Inferior parietal cortex (tissue), 1 donor: ENCODE measurements at regions not wholly inside any gene's neighbourhood (a gene's known extent, or its start where the extent isn't known, plus 50 kb on each side); places are given as distances from the start of the nearest gene placed in this dataset.
A peak's percentile ranks its signal among the peaks of the same experiment; 100 is the strongest.

Experiments used
- DNase-seq: peaks from one replicate; pipeline ENCODE4 v3.0.0-alpha.2; 2016; ENCODE audit errors: extremely low spot score

DNA sequence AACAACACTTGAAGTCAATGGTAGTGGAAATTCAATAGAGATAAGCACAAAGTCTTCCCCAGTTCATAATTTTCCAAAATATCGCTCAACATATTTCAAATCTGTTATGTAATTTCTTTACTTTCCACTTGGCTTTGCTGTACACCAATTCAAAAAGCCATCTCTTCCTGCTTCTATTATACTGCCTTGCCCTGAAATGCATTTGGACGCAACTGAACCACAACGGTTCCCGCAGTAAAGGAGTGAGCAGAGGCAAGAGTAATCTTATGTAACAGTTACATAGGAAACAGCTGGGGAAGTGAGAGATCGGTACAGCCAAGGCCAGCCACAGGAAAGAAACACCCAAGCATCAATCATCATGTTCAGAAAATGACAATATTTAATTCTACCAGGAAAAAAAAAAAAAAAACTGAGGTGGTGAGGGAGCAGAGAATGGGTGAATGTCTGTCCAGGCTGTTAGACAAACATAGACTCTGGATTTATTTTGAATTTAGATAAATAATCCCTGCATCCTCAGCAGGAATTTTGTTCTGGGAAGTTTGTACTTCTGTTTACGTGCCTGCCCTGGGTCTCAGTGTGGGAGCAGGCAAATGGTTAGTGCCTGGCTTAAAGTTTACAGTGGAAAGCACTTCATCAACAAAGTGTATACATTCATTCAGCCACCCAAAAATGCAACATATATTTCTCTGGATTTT, 392.2 kb downstream of the ETS1 start:
- no peak for DNase-seq

DNA sequence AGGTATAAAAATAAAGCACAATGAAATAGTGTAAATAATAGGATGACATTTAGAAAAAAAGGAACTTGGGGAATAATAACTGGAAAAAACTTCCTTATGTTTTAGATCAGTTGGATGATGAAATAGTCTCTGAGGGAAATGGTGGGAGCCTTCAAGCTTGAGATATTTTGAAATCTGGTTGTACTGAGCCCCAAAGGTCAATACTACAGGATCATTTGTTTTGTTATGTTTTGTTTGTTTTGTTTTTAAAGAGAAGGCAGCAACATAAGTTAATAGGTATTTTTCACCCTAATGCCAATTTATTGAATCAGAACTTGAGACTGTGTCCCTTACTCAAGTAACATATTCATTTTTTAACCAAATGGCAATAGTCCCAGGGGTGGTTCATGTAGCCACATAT, 393.1 kb downstream of the ETS1 start:
- no peak for DNase-seq

DNA sequence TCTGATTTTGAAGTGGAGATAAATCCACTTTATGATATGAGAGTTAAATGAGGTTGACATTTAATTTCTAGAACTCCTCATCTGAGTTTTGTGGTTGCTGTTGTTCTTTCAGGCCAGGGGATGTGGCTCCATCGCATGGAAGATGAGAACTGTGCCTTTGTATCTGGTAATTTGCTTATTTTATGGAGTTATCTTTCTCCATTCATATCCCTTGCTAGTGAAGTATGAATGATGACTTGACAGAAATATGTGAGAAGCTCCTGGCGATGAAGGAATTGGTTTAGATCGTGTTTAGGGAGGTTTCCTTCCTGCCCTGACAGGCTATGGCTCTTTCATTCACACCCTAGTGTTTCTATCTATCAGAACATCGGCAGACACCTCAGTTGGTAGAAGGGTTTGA, 393.7 kb downstream of the ETS1 start:
- DNase-seq, result no peak

DNA sequence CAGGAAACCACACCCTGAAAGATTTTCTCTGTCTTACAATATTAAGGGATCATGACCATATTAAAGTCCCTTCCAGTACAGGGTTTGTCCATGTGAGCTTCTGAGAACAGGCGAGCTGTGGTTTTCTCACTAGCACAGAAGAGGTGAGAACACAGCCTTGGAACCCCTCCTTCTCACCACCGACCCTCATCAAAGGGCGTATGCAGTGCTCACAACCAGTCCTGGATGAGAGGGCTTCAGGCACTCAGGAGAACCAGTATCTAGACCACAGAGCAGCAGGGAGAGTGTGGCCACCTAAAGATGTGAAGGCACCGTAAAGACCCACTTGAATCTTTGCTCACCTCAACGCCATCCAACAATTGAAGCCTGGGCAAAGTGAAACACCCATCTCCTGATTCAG, 397.0 kb downstream of the ETS1 start:
- no peak for DNase-seq

DNA sequence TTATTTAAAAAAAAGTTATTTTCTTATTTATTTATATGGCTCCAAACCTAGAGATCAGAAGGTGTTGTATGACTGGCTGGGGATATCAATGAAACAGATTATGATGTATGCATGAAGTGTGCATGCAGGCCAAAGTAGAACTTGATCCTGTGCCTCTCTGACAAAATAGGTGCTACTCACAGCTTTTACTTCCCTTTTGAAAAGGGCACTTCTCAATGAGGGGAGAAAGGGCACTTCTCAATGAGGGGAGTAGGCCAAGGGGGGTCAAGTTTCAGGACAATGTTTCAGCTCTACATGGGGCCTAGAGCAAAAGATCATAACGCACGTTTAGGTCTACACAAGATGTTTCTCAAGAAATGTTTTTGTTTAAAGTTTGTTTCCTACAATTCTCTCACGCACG, 397.5 kb downstream of the ETS1 start:
- no peak for DNase-seq

DNA sequence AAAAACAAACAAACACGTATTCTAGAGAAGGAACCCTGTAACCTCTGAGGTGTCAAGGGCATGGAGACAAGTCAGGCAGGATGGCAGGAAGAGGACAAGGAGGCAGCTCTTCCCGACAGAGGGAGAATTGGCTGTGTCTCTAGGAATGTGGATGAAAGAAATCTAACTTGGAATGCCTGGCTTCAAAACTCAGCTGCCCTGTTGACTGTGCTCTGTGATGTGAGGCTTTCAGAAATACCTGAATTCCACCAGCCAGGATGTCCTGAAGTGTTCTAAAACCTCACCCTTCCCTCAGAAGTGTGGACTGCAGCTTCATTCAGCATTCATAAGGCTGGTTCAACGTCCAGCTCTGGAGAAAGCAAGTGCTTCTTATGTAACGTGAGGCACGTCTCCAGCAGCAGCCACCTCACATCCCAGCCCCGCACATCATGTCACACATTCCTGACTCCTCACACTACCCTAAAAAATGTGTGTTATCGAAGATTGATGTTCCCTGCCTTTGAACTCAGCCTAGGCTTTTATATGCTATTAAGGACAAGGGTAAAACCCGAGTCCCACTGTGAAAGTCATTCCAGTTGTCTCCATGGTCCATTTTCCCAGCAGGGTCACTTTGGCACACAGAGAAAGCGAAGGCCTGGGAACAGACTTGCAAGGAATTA, 398.9 kb downstream of the ETS1 start:
- no peak for DNase-seq

DNA sequence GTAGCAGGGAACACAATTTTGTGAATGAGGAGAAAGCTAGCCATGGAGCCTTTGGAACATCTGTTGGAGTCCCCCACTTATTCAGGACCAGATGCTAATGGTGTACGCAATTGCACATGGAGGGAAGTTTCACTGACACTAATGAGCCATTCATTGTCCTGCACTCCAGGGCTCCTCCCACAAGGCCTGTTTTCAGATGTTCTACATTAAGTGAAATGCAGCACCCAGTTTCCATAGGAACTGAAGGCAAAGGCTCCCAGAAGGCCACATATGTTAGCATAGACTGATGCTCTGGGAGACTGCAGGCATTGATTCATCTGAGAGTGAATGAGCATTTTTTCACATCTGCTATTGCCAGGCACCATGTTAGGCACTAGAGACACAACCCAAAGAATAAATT, 399.5 kb downstream of the ETS1 start:
- DNase-seq, result no peak

DNA sequence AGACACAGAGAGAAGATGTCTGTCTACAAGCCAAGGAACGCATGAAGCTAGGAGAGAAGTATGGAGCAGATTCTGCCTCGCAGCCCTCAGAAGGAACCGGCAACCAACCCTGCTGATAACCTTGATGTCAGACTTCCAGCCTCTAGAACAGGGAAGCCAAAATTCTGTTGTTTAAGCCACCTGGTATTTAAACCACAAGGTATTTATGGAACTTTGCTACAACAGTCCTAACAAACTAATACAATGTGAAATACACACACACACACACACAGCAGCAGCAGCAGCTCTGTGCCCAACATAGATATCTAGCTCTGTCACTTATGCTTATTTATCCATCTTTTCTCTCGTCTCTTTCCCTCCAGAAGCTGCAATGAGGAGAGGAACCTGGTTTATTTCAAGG, 400.0 kb downstream of the ETS1 start:
- no peak for DNase-seq

DNA sequence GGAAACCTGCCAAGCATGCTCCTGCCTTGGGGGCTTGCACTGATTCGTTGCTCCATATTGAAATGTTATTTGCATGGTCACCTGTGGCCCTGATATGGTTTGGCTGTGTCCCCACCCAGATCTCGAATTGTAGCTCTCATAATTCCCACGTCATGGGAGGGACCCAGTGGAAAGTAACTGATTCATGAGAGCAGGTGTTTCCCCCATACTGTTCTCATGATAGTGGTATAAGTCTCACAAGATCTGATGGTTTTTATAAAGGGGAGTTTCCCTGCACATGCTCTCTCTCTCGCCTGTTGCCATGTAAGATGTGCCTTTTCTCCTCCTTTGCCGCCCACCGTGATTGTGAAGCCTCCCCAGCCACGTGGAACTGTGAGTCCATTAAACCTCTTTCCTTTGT, 402.4 kb downstream of the ETS1 start:
- no peak for DNase-seq

DNA sequence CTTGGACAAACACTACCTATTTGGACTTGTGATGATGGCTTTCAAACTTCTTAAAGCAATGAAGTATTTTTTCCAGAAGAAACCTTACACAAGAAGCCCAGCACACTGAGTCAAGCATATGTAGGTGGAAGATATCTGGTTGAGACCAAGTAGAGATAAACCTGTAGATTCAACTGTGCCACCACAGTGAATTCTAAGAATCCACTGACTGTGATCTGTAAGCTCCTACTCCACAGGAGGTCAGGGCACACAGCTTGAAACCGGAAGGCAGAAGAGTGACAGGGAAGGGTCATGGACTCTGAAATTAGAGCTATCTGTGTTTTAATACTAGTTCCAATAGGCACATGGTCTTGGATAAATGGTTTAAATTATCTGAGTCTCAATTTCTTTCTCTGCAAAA, 404.5 kb downstream of the ETS1 start:
- no peak for DNase-seq

DNA sequence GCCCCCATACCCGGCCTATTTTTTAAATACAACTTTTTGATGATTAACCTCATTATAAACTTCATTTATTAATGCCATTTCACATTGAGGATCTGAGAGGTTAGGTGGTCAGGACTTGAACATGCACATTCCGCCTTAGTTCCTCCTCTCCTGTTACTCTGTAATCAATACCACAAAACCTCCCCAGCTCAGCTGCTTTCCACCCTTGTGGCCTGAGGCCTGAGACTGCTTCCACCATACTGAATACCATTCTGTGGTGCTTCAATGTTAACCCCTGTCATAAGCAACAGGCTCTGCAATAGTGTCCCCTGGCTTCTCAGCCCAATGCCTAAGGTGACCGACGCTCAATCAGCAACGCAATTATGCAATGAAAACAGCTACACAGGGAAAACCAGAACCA, 405.4 kb downstream of the ETS1 start:
- DNase-seq, result no peak

DNA sequence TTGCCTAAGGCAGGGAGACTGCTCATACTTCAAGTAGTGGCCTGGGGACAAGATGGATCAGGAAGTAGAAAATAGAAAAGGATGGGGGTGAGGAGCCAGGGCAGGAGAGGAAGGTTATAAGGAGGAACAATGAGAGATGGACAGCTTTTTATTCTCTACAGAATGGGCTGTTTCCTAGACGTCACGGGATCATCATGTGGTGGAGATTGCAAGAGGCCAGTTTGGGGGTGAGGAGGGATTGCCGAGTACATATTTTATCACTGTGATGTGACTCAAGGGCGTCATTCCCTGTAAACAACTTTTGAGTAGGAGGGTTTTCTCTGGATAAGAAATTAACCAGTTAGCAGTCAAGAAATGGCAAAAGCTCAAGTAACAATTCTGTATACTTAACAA, 406.3 kb downstream of the ETS1 start:
- DNase-seq, result no peak

DNA sequence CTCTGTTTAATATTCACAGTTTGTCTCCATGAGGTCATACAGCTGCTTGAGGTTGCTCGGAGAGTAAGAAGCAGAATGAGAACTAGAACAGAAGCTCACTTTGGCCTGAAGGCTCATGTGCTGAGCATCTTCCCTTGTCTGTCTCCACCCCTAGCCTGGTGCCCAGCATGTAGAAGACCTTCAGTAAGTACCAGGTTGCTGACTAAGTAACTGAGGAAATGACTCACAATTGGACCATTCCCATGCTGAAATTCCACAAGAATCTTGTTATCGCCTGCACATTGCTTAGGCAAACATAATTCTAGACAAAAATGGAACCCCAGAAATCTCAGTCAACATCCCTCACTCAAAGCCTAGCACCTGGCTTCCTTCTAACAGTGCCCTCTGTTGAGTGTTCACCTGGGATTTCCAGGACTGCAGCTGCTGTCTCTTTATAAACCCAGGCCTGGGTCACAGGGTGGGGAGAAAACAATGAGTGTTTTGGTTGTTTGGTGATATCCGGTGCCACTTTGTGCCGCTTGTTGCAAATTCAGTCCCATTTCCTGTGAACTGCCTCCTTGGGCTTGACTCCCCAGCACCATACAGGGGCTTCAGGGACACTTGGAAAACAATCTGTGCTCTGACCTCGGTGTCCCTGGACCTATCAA, 406.8 kb downstream of the ETS1 start:
- DNase-seq, result no peak

DNA sequence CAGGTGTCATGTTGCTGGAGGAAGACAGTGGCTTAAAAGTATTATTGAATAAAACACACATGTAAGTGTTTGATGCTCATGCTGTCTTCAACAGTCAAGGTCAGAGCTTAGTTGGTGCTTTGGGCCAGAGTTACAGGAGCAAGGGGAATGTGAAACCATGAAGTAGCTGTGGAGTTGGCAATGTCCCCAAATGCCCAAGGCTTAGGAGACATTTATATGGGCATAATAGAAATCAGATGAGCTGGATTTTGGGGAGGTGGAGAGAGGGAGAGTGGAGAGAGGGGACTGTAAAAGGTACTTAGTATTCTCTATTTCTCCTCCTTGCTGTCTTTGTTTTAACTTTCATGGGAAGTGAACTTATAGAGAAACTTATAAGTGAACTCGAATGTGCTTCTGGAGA, 407.8 kb downstream of the ETS1 start:
- DNase-seq, result no peak

DNA sequence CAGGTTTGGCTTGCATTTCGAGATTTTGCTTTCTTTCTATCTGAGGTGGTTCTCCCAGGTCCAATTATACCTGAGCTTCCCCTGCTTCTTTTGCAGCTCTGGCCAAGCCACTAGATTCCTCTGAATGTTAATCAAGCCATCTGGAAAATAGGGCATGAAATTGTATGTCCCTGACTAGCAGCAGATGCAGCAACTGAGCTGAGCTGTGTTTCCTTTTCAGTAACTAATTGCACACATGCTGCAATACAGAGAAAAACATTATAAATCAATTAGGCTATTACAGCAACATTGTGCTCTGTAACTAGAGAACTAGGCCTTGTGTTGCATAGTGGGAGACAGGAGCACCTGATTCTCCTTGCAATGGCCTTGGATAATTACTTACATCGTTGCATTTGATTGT, 408.3 kb downstream of the ETS1 start:
- DNase-seq, result no peak

DNA sequence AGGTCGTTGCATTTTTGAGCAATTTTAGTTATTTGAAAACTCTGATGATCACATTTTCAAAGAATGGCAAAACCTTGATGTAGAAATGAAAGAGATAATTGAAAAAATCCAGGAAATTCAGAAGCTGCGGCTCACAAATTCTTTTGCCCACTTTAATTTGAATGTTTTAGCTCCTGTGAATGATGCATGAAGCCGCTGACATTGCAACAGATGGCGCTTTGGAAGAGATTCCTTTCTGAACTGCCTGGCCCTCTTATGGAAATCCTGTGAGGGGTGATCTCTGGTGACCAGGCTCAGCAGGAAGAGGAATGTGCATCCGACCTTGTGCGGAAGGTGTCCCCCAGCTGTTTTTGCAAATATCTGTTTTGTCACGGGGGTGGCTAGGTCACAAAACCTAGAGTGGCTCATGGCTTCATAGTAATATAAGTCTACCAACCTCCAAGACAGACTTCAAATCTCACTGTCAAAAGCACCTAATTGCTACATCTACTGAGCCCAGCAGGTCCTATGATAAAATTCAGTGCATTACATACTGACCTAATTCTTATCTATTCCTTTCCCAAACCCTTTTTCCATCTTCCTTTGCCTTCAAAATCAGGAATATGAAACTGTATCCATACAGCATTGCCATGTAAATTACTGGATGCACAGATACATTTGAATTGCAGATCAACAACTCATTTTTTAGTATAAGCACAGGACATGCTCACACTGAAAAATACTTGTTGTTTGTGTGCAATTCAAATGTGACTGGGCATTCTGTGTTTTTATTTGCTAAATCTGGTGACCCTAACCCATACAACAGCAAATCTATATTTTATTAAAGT, 412.7 kb downstream of the ETS1 start:
- DNase-seq, result no peak

DNA sequence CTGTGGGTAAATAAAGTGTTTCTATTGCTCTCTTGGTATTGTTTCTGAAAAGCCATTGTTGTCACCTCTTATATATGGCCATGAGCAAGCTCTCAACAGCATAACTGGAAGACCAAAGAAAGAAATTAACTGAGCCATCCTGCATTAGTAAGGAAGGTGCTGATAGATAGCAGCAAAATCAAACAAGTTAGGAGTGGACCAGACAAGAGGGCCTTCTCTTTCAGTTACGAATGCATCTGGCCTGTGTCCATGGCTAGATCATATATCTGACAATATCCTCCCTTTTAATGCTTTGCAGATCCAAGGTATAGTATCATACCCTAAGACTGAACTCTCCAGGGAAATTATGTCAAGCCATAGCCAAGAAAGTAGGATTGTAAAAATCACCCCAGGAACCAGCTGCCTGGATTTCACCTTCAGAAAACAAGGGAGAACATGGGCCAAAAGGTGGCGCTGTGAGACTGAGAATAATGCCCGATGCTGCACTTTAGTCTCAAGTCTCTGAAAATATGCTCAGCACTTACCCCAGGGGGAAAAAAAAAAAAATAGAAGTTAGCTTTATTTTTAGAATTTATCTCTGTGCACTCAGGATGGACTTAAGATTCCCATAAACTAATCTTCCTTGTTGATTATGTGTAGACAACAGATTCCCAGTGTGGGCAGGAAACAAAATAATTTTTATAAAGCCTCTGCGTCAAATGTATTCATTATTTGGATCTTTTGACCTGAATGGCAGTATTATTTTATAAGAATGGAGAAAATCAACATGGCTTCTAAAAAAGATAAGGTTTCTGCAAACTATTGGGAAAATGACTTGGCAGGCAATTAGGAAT, 415.1 kb downstream of the ETS1 start:
- DNase-seq, result peak; percentile 93

DNA sequence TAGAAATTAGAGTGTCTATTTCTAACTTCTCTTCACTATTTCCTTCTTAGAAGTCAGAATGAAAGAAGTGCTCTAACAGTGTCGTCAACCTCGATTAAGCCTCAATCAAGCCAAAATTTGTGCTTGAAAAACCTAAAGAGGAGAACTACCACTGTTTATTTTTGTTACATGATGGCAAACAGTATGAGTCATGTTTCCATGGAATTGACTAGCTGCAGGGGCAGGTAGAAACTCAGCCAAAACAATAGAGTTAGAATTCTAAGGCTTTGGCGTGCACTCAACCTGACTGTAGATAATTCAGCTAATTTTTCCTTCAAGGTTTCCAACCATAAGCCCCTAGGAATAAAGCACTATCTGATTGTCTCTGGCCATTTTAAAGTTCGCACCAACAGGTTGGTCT, 415.9 kb downstream of the ETS1 start:
- DNase-seq, result no peak

DNA sequence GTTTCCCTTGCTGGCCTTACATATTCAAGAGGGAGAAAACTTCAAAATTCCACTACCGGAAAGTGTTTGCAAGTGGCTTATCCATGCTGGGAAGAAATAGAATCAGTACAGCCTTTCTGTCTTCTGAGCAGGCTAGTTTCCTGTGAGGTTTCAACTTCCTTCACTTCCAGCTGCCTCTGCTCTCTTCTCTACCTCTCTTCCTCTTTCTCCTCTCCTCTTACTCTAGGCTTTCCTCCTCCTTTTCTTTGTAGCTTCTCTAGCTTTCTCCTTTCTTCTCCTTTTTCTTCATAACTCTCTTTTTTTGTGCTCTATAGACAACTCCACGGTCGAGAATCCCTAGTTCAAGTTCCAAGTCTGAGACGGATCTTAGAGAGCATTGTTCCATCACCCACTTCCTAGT, 421.8 kb downstream of the ETS1 start:
- no peak for DNase-seq

DNA sequence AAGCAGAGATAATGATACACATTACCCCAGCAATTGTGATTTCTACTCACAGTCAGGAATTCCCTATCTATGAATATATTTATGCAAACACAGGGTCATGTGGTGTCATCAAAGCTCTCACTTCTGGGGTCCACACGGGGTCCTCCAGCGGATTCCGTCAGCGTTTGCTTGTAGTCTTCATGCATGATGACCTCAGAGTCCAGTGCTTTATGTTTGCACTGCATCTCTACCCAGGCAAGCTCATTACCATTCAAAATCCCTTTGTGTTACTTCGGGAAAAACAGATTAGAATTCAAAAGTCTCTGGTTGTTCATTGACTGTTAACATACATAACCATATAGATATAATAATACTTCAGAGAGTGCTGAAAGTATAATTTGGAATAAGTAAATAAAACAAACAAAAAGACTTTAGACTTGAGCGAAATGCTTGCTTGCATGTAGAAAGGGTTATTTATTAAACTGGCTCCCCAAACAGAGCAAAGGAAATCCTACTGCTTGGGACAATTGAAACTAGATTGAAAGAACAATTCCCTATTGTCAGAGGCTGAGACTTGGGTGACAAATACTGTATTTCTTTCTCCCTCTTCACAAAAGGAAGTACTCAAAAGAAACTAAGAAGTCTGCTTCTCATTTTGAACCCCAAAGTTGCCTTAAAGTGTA, 423.1 kb downstream of the ETS1 start:
- no peak for DNase-seq

DNA sequence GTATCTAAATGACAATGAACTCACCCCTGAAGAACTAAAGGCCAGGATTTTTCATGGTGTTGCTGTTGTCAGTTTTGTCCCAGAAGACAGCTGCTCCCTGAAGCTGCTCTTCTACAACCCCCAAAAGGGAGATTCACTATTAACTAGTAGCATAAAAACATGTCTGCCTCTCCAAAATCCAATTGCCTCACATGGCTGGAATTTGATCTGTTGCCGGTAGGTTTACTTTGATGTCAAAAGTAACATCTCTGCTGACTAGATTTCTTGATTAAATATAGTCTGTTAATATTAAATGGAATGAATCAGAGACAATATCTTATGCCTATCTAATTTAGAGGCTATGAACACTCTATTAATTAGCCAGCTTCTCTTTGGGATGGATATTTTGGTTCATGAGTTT, 425.4 kb downstream of the ETS1 start:
- no peak for DNase-seq
